ENCODE measurements at regions not wholly inside any gene's neighbourhood (a gene's known extent, or its start where the extent isn't known, plus 50 kb on each side); places are given as distances from the start of the nearest gene placed in this dataset.

DNA sequence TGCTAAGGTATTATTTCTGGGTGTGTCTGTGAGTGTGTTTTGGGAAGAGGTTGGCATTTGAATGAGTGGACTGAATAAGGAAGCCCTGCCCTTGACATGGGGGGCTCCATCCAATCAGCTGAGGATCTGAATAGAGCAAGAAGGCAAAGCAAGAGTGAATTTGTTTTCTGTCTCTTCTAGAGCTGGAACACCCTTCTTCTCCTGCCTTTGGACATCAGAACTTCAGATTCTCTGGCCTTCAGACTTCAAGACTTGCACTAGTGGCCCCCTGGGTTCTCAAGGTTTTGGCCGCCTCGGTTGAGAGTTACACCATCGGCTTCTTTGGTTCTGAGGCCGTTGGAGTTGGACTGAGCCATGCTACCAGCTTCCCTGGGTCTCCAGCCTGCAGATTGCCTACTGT is 448.6 kb downstream of the SHISA9 start:
- TF ChIP-seq EZH2 (IDR thresholded peaks at IDR 0.05; ENCODE audit: borderline replicate concordance, low read depth, low read length, severe bottlenecking) (no peak), POLR2A (IDR thresholded peaks at IDR 0.05; ENCODE audit: low read depth, low read length) (no peak)

Data from endothelial cell of umbilical vein (primary cell).